BE2C (cell line): ENCODE measurements at regions not wholly inside any gene's neighbourhood (a gene's known extent, or its start where the extent isn't known, plus 50 kb on each side); places are given as distances from the start of the nearest gene placed in this dataset.
A peak's percentile ranks its signal among the peaks of the same experiment; 100 is the strongest.

Source experiments
- DNase-seq: peaks from one replicate; pipeline ENCODE4 v3.0.0-alpha.2; 2020
- H3K27me3 ChIP-seq: fragments of 250-450 bp; sonication (Bioruptor Pico); 2 replicates; pipeline ENCODE4 v1.5.1; 2020; ENCODE audit warnings: mild to moderate bottlenecking
- H3K36me3 ChIP-seq: fragments of 250-450 bp; sonication (Bioruptor Pico); 2 replicates; pipeline ENCODE4 v1.5.1; 2020; ENCODE audit warnings: mild to moderate bottlenecking
- H3K4me1 ChIP-seq: fragments of 250-450 bp; sonication (Bioruptor Pico); 2 replicates; pipeline ENCODE4 v1.5.1; 2020
- H3K4me3 ChIP-seq: 2 replicates; pipeline ENCODE4 v1.5.1; 2011; ENCODE audit warnings: low read depth, low read length
- H3K9me3 ChIP-seq: fragments of 250-450 bp; sonication (Bioruptor Pico); 2 replicates; pipeline ENCODE4 v1.5.1; 2020
- TF ChIP-seq, protein P1 (sequence below): IDR thresholded peaks from 2 replicates; pipeline ENCODE4 v1.5.1; 2012; ENCODE audit warnings: mild to moderate bottlenecking, low read depth, low read length

DNA sequence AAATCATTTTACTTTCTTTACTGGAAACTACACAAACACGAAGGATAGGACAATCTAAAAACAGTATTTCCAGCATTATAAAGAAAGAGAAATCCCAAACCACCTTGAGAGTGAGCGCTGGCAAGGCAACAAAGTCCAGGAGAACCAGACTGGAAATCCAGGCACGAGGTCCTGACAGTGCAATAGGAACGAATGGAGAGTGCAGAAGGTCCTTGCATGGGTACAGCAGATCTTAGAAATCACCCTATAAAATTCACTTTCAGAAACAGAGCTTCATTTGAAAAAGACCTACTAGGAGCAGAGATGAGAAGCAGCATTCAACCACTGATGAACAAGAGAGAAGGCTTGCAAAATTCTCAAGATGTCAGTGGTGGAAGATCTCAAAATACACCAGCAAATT is 133.7 kb upstream of the ST8SIA4 start:
- Histone ChIP-seq H3K4me3 (no peak overlapping the region), H3K36me3 (no peaks in the 10 kb centered on the region), H3K4me1 (no peaks in the 10 kb centered on the region), H3K9me3 (no peaks in the 10 kb centered on the region), H3K27me3 (no peaks in the 10 kb centered on the region)
- DNase-seq: no peak
- TF ChIP-seq, protein P1, sequence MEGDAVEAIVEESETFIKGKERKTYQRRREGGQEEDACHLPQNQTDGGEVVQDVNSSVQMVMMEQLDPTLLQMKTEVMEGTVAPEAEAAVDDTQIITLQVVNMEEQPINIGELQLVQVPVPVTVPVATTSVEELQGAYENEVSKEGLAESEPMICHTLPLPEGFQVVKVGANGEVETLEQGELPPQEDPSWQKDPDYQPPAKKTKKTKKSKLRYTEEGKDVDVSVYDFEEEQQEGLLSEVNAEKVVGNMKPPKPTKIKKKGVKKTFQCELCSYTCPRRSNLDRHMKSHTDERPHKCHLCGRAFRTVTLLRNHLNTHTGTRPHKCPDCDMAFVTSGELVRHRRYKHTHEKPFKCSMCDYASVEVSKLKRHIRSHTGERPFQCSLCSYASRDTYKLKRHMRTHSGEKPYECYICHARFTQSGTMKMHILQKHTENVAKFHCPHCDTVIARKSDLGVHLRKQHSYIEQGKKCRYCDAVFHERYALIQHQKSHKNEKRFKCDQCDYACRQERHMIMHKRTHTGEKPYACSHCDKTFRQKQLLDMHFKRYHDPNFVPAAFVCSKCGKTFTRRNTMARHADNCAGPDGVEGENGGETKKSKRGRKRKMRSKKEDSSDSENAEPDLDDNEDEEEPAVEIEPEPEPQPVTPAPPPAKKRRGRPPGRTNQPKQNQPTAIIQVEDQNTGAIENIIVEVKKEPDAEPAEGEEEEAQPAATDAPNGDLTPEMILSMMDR: no peak

DNA sequence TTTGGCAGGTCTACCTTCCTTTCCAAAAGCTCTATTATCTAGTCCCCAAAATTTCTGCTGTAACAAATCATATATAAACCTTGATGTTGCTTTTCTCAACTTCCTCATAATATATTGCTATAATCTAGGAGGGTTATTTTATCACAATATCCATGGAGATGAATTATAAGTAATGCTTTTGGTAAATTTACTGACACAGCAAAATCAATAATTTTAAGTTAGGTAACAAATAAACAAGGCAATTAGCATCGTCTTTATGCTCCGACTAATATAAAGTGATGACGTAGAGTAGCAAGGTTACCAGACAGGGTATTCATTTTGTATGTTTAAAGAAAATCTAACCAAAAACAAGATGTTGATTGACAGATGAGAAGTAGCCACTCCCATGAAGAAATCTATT is 132.3 kb upstream of the ST8SIA4 start:
- TF ChIP-seq, protein P1: no peak
- H3K4me3 ChIP-seq: no peak overlapping the region

DNA sequence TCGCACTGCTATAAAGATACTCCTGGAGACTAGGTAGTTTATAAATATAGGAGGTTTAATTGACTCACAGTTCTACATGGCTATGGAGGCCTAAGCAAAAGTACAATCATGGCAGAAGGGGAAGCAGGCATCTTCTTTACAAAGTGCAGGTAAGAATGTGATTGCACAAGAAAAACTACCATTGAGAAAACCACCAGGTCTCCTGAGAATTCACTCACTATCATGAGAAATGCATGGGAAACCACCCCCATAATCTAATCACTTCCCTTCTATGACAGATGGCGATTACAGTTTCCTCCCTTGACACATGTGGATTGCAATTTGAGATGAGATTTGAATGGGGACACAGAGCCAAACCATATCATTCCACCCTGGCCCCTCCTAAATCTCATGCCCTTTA is 121.2 kb upstream of the ST8SIA4 start:
- Histone ChIP-seq H3K4me1 (no peaks in the 10 kb centered on the region), H3K4me3 (no peak overlapping the region), H3K9me3 (no peaks in the 10 kb centered on the region), H3K36me3 (no peaks in the 10 kb centered on the region), H3K27me3 (no peaks in the 10 kb centered on the region)
- TF ChIP-seq, protein P1: no peak
- no peak for DNase-seq

More for the DNA sequence above, 132.3 kb upstream of the ST8SIA4 start:
- H3K27me3 ChIP-seq: no peaks in the 10 kb centered on the region
- no peaks in the 10 kb centered on the region for H3K9me3 ChIP-seq
- DNase-seq: no peak
- H3K4me1 ChIP-seq: no peaks in the 10 kb centered on the region
- H3K36me3 ChIP-seq: no peaks in the 10 kb centered on the region

DNA sequence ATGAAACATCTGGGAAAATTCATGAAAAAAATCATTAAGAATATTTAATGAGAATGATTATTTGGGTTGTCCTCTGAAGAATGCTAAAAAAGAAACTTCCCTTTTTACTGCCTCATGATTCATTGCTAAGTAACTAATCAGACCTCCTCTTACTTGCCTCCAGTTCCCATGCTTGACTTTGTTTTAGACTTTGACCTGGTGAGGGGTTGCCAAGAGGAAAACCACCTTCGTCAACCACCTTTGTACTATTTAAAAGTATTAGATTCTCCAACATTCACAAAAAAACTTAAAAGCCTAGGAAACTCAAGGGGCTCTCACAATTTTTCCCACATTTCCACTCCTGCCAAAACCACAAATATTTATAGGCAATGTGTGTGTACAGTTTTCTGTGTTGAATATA is 115.2 kb upstream of the ST8SIA4 start:
- Histone ChIP-seq H3K4me3 (no peak overlapping the region), H3K9me3 (no peaks in the 10 kb centered on the region), H3K36me3 (no peaks in the 10 kb centered on the region), H3K4me1 (no peaks in the 10 kb centered on the region), H3K27me3 (no peaks in the 10 kb centered on the region)
- TF ChIP-seq, protein P1: no peak
- no peak for DNase-seq

DNA sequence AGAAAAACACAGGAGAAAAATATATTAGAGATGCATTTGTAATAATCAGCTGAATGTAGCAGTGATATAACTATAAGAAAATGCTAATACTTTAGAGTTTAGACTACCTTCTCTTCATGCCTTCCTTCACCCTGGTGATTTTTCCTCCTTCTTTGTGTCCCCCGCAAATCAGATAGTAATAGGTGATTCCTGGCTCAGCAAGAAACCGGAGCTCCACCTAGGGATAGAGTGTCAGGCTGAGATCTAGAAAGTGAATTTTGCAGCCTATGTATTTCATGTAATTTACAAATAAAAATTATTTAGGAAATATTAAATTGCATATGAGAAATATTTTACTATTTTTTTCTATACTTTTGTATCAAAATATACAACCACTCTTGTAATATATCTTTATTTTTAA is 109.8 kb upstream of the ST8SIA4 start:
- Histone ChIP-seq H3K9me3 (no peaks in the 10 kb centered on the region), H3K36me3 (no peaks in the 10 kb centered on the region), H3K4me3 (no peak overlapping the region), H3K4me1 (peaks cover 5% of the 10 kb centered on the region; the same call in 1 of the 2 replicates), H3K27me3 (no peaks in the 10 kb centered on the region)
- TF ChIP-seq, protein P1: peak; percentile 29; the same call in 1 of the 2 replicates
- no peak for DNase-seq

DNA sequence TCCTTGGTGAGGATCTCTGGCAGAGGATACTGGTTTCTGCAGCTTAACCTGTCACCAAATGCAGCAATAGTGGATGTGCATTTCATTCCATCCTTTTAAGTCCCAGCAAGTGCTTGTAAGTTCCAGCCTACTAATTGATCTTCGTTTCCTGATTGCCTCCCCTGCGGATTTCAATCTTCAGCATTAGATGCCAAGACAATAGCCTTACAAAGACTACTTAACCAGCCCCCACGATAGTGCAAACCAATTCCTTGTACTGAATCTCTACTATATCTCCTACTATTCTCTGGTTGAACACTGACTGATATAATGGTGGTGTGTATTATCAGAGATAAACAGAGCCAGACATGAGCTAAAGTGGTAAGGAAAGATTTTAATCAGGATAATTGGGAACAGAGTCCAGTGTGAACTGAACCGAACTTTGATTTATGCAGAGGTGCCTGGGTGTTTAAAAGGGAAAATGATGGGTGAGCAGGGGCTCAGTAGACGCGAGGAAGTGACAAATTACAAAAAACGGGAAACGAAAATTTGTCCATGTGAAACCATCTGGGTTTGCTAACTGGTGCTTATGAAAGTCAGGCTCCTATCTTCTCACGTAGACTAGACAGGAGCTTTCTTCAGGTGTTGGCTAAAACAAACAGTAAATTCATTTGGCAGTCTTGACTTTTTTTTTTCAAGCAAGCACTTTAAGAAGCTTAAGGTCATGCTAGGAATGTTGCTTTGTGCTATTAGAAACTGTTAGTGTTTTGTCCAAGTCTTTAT is 106.9 kb upstream of the ST8SIA4 start:
- TF ChIP-seq, protein P1: no peak
- Histone ChIP-seq H3K36me3 (no peaks in the 10 kb centered on the region), H3K9me3 (no peaks in the 10 kb centered on the region), H3K4me3 (peak overlapping the region; percentile 35), H3K27me3 (no peaks in the 10 kb centered on the region), H3K4me1 (peaks cover 5% of the 10 kb centered on the region; the same call in 1 of the 2 replicates)
- no peak for DNase-seq
